Activated CD4-positive, alpha-beta T cell treated with anti-CD3 and anti-CD28 coated beads, Interleukin-2, amount 50 U/mL, for 1 hour (primary cell): ENCODE measurements at regions not wholly inside any gene's neighbourhood (a gene's known extent, or its start where the extent isn't known, plus 50 kb on each side); places are given as distances from the start of the nearest gene placed in this dataset.
"Not testable (repeated sequence)": the region's sequence is repeated elsewhere in the genome, so short reads cannot be mapped to it uniquely, and the experiment has no call there.

Experiments used
- DNase-seq: peaks from one replicate; pipeline ENCODE4 v3.0.0-alpha.2; 2020

DNA sequence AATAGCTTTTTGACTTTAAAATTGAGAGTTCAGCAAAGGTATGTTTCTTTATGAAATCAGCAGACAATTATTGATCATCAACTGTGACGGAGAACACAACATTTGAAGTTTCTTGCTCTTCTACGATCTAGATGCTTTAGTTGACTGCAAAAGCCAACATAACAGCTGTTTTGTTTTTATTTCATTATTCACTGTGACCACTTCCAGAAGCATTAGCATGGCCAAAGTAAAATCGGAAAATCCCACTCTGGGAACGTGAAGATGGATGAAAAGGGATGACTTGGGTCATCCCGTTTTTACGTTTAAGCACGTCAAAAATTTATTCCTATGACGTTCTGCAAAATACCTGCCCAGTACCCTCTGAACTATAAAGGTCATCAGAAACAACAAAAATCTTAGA, 833.0 kb upstream of the ADAMTS5 start:
- no peak for DNase-seq

DNA sequence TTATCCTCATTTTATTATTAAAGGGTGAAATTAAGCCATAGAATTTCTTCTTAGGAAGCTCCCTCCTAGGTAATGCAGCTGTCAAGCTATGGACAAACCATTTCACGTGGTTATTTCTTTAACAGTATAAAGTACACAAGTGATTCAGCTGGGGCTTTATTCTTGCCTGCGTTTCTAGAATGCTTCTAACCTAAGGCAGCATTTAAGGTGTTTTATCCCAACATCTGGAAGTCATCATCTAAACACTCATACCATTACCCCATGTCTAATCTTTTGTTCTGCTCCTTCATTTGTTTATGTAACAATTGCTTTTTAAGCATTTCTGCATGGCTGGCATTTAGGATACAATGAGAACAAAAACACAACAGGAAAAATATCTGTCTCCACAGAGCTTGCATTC, 829.2 kb upstream of the ADAMTS5 start:
- DNase-seq, result no peak

DNA sequence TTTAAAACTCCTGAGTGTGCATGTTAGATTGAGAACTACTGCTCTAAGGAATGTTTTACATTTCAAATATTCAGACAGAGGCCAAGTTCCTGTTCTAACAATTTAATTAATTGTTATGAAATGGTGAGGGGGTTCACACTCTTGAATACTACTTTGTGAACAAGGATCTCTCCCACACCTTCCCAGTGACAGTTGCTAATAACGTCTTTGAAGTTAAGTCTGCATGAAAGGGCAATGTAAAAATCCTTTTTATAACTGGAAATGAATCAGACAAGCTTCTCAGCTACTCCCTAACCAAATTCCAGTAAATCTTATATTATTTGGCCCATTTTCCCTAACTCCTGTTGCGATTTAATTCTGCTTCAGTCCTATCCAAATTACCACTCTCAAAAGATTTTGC, 828.5 kb upstream of the ADAMTS5 start:
- DNase-seq, result no peak

DNA sequence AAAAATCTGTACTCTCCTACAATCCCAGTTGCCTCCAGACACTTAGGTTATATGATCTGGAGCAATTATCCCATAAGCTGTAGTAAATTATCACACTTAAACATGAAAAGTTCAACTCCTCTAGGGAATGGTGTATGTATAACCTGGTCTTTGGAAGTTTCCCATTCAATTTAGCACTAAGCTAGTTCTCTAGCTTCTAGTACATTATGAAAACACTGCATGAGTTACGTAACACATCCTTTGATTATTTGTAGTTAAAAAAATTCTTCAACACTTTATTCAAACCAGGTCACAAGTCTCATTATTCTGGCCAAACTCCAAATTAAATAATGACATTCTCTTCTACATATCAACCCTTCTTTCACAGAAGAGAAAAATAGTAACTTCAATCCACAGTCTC, 827.0 kb upstream of the ADAMTS5 start:
- DNase-seq, result no peak

DNA sequence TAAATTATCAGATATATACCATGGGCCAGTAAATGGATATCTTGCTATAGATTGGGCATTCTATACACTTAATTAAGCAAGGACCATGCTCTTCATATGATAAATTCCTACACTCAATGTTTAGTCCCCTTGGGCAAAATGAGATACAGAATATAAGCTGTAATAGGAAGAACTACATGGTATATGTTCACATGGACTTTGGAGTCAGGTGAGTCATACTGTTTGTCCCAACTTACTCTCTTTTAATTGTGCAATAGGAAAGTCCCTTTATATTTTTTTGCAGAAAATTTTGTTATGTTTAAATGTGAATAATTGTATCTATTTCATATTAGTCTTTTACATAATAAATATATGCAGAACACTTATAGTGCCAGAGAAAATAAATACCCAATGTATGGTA, 820.2 kb upstream of the ADAMTS5 start:
- no peak for DNase-seq

DNA sequence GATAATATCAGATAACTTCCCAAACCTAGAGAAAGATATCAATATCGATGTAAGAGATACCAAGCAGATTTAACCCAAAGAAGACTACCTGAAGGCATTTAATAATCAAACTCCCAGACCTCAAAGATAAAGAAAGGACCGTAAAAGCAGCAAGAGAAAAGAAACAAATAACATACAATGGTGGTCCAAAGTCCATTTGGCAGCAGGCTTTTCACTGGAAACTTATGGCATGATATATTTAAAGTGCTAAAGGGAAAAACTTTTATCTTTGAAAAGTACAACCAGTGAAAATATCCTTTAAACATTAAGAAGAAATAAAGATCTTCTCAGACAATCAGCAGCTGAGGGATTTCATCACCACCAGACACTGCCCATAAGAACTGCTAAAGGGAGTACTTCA, 812.7 kb upstream of the ADAMTS5 start:
- DNase-seq, result no peak

DNA sequence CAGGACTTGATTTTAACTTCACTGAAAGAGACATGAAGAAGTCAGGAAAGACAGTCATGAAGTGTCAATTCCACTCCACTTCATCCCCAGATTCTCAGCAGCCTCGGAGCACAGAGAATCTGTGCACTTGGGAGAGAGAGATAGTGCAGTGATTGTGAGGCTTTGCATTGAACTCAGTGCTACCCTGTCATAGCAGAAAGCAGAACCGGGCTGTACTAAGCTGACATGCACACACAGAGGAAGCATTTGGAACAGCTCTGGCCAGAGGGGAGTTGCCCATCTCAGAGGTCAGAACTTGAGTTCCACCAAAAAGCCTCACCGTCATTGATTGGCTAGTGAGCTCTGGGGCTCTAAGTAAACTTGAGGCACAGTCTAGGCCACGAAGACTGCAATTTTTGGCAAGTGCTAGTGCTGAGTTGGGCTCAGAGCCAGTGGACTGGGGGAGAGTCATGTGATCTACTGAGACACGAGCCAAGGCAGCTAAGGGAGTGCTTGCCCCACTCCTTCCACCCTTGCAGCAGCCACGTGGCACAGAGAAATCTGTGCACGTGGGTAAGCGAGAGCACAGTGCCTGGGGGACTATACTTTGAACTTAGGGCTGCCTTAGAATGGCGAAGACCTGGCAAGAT, 810.2 kb upstream of the ADAMTS5 start:
- DNase-seq, result no peak

DNA sequence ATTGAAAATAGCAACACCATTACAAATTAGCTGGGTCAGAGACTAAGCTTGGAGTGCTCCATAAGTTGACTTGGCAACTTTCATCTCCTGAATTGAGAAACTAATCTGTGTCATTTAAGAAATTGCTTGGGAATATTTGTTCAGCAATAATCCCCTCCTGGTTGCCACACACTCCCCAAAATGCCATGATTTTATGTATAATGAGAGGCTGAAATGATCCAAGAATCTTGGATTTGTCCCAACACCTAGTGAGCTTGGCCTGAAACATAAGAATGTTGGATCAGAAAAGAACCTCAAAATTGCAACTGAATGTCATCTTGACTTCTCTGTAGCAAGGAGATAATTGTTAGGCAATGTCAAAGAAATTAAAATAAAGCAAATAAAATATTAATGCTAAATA, 805.9 kb upstream of the ADAMTS5 start:
- DNase-seq, result no peak

DNA sequence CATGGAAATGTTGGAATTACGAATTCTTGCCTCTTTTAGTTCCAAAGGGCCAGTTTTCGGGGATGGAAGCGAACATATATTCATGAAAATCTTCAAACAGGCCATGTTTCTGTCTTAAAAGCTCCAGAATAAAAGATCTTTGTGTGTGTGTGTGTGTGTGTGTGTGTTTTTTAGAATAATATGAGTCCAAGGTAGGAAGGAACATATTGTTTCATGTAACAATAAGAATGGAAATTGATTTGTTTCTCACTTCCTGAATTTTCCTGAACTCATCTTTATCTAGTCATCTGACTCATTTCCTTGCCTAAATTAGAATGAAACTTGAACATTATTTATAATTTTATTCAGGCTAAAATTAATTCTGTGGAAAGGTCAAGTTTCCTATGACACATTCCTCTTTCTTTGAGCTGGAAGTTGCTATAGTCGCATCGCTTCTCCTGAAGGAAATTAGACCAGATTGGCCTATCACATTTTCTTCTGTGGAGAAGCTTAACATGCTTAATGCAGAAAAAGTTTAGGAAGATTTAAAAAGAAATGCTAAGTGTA, 805.1 kb upstream of the ADAMTS5 start:
- no peak for DNase-seq

DNA sequence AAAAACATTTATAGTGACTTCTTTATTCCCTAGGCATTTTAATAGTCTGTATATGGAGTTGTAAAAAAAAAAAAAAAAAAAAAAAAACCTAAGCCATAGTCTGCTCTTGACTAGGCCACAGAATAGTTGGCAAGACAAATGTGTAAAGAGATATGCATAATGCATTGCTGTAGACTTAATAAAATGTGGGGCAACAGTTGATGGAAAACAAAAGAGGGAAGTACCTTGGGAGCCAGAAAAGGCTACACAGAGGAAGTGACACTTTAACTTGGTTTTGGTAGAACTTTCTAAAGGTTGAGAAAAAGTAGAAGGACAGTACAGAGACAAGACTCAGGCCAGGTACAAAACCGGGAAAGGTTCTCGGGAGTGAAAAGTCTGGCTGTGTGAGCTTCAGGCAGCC, 802.9 kb upstream of the ADAMTS5 start:
- no peak for DNase-seq

DNA sequence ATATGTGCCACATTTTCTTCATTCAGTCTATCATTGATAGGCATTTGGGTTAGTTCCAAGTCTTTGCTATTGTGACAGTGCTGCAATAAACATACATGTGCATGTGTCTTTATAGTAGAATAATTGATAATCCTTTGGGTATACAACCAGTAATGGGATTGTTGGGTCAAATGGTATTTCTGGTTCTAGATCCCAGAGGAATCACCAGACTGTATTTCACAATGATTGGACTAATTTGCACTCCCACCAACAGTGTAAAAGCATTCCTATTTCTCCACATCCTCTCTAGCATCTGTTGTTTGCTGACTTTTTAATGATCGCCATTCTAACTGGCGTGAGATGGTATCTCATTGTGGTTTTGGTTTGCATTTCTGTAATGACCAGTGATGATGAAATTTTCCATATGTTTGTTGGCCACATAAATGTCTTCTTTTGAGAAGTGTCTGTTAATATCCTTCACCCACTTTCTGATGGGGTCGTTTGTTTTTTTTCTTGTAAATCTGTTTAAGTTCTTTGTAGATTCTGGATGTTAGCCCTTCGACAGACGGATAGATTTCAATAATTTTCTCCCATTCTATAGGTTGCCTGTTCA, 801.3 kb upstream of the ADAMTS5 start:
- DNase-seq, result not testable (repeated sequence)

DNA sequence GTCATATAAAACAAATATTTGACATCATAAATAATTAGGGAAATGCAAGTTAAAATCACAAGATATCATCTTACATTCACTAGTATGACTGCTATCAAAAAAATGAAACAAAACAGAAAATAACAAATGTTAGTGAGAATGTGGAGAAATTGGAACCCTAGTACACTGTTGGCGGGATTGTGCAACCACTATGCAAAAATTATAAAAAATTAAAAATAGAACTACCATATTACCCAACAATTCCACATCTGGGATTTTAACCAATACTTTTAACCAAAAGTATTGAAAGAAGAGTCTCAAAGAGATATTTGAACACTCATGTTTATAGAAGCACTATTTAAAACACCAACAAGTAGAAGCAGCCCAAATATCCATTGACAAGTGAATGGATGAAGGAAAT, 797.2 kb upstream of the ADAMTS5 start:
- DNase-seq, result no peak

DNA sequence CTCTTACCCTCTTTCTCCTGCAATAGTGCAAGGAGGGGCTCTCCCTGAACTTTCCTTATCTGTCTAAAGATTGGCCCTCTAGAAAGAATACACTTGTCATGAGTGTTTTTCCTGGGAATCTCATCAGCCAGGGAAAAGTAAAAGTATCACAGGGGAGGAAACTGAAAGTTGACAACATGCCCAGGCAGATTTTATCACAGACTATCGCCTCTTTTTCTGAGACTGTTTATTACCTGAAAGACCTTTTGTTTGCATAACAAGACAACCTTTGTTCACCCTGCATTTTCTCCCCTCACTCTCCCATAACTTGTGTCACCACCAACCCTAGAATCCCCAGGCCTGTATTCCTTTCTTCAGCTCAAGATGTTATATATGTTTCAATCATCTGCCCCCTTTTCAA, 794.7 kb upstream of the ADAMTS5 start:
- DNase-seq, result no peak

DNA sequence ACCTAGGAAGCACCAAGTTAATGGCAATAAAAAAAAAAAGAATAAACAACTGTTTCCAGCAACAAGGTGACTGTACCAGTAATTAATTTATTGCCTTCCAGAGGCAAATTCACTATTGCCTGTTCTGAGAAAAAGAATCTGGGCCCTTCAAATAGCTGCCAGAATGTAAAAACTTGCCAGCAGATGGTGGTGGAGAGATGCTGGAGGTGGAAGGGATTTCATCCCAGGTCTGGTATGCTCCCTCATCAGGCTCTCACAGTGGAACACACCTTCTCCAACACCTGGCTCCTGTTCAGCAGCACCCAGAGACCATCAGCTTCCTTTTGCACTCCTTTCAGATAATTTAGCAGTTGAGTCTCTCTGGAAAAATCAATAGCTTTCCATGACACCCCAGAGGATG, 792.9 kb upstream of the ADAMTS5 start:
- no peak for DNase-seq

DNA sequence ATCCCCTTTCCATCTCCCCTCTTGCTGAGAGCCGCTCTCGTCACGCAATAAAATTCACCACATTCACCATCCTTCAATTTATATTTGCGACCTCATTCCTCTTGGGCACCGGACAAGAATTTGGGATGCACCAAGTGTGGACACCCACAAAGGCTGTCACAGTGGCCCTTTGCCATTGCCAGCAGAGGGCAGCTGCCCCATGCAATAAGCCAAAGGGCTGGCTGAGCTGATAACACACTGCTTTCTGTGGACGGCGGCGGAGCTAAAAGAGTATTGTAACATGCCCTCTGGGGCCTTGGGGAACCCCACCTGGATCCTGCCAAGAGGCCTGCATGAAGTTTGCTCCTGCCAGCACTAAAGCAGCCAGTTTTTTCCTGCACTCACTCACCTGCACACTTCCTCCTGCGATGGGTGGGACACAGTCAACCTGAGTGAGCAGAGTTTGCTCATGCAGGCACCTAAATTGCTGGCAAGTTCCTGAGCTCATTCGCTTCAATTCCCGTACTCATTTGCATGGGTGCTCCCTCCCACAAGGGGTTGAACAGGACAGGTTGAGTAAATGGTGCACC, 792.3 kb upstream of the ADAMTS5 start:
- no peak for DNase-seq

DNA sequence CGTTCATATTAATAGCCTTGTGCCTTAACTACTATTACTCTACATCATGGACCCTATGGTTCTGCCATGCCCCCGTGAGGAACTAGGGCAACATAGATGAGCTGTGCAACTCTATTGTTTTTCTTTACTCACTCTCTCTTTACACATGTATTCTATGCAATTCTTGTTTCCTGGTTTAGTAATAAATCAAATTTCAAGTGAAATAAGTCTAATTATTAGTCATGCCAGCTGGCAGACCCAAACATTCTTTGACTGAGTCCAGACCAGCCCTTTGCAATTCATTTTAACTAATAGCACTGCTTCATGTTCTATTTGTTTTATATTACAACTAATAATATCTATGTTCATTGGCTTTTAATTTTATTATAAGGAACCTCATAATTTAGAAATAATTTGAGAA, 789.3 kb upstream of the ADAMTS5 start:
- no peak for DNase-seq

DNA sequence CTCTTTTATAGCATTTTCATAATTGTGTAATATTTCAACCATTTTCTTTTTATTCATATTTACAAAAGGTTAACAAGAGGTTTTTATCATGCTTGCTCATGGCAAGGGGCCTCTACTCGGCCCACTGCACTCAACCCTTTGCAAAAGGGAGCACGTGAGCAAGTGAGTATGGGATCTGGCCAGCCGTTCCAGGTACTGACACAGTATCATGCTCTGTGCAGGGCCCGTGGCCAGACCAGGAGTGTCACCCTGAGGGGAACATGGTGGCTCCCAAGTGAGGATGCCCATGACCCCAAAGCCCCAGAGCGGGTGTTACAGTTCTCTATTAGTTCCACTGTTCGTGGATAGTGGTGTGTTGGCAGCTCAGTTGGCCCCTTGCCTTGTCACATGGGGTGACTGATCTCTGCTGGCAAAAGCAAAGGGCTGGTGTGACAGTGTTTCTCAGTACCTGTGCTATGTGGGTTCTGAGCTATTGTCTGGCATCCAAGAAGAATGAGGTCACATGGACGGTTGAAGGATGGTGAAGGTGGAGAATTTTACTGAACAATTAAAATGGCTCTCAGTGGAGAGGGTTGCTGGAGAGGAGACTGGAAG, 777.2 kb upstream of the ADAMTS5 start:
- DNase-seq, result no peak

DNA sequence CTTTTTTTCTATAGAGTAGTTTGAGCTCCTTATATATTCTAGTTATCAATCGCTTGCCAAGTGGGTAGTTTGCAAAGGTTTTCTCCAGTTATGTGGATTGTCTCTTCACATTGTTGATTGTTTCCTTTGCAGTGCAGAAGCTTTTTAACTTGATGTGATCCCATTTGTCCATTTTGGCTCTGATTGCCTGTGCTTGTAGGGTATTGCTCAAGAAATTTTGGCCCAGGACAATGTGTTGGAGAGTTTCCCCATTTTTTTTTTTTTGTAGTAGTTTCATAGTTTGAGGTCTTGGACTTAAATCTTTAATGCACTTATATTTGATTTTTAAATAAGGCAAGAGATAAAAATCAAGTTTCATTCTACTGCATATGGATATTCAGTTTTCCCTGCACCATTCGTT, 774.8 kb upstream of the ADAMTS5 start:
- no peak for DNase-seq

DNA sequence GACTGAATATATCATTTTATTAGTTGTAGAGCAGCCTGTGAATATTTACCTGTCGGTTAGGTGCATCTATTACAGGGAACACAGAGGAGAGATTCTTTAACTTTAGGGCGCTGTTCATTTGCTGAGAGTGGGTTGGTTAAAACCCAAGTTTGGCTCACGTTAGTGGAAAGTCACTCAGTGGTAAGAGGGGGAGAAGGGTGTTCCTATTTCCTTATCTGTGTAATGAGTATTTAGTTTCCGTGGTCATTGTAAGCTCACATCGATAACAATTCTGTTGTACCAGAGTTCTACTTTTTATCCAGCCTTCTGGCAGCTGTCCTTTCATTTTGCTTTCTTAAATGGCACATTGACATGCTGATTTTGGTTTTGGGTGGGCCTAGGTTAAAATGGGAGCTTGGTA, 773.2 kb upstream of the ADAMTS5 start:
- no peak for DNase-seq

DNA sequence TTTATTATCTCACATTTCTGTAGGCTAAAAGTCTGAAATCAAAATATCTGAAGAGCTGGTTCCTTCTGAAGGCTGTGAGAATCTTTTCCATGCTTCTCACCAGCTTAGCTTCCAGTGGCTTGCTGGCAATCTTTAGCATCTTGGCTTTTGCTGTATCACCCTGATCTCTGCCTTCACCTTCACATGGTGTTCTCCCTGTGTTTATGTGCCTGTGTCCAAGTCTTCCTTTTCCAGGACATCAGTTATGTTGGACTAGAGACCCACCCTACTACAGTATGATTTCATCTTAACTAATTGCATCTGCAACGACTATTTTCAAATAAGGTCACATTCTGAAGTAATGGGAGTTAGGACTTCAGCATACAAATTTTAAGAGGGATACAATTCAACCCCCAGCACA, 772.3 kb upstream of the ADAMTS5 start:
- no peak for DNase-seq

DNA sequence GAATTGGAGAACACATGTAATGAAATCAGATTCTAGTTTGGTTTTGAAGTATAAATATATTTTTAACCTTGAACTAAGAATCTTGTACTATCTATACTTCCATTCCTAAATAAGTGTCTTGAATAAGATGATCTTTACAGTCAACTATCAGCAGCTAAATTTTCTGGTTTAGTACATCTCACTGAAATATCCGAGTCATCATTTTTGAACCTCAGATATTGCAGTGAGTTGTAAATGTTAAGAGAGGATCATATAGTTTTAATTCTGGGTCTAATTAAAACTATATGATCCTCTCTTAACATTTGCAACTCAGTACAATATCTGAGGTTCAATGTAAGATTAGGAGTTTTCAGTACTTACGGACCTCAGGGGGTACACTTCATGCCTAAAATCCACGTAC, 768.8 kb upstream of the ADAMTS5 start:
- DNase-seq, result no peak

DNA sequence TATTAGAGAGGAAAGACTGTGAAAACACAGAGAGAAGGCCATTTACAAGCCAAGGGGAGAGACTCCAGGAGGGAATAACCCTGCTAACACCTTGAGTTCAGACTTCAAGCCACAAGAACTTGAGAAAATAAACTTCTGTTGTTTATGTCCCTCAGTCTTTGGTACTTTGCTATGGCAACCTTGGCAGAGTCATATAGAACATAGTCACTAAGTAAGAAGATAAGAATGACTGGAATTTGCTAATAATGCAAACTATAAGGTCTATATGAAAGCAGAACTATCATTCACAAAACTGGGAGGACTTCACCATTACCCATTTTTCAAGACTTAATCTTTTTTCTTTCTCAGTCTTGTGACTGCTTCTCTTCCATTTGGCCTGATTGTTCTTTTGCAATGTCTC, 767.3 kb upstream of the ADAMTS5 start:
- DNase-seq, result no peak

DNA sequence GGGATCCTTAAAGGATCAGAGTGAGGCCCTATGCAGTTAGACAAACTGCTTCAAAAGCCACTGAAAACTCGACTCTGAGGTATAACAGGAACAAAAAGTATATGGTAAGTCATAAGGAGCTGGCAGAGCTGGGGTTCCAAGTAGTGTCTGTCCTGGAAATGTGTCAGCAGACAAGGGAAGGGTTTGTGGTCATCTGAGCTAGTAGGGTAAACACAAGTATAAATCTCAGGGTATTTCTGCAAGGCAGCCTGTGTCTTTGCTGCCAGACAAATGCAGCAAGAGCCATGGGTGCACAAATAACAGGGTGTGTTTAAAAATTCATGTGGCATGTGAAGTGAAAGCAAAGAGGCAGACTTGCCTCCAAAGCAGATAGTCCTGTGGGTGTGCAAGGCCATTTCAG, 759.0 kb upstream of the ADAMTS5 start:
- no peak for DNase-seq

DNA sequence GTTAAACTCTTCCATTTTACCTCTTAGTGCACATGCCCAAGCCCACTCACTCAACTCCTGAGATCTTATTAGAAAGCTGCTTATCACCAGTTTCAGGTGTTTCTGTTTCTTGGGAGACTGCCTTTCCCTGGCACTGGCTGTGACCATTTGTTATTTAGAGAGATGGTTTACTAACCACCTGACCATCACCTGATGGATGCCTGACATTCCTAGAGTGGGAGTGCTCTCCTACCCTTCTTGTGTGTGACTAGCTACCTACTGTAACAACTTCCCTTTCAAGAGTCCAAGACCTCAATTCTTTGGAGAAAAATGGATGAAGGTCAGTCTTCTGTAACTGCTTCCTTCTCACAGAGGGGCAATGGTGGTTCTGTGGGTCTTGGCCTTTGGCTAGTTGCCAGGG, 755.2 kb upstream of the ADAMTS5 start:
- DNase-seq, result no peak
